NCI-H1694 treated with DMSO at 0.1 percent for 48 hours (cell line): ENCODE measurements at regions not wholly inside any gene's neighbourhood (a gene's known extent, or its start where the extent isn't known, plus 50 kb on each side); places are given as distances from the start of the nearest gene placed in this dataset.
A peak's percentile ranks its signal among the peaks of the same experiment; 100 is the strongest.

Experiments
- DNase-seq: peaks from one replicate; lab custom pipeline; 2025; lab: John Stamatoyannopoulos, UW

- DNase-seq = no peak
Observed at GRCh38 chr5:139733698-139734538, 61.7 kb upstream of the PSD2 start.

GRCh38 chr5:139734539-139734916 is 61.1 kb upstream of the PSD2 start:
- DNase-seq = no peak

- no peak for DNase-seq
Observed at GRCh38 chr5:139738193-139739149, 57.1 kb upstream of the PSD2 start.

GRCh38 chr5:139739150-139739974 is 56.2 kb upstream of the PSD2 start:
- DNase-seq = no peak

GRCh38 chr5:139740138-139740991 is 55.2 kb upstream of the PSD2 start:
- DNase-seq = peak; percentile 44

- DNase-seq = no peak
Observed at GRCh38 chr5:139740992-139741672, 54.5 kb upstream of the PSD2 start.

GRCh38 chr5:139741823-139742172 is 53.8 kb upstream of the PSD2 start:
- DNase-seq = no peak

- DNase-seq = no peak
Observed at GRCh38 chr5:139742173-139742903, 53.3 kb upstream of the PSD2 start.

GRCh38 chr5:139743001-139743771 is 52.4 kb upstream of the PSD2 start:
- peak; percentile 20 for DNase-seq

- DNase-seq = no peak
Observed at GRCh38 chr5:139743804-139744203, 51.8 kb upstream of the PSD2 start.

GRCh38 chr5:139744471-139745131 is 51.0 kb upstream of the PSD2 start:
- DNase-seq = peak; percentile 10

GRCh38 chr5:139745132-139745799 is 50.3 kb upstream of the PSD2 start:
- DNase-seq = peak; percentile 10

GRCh38 chr5:139745800-139746690 is 49.6 kb upstream of the PSD2 start:
- DNase-seq = peak; percentile 69
